Activated B cell treated with CpG ODN at 0.5 μM for 24 hours (primary cell): ENCODE measurements at regions not wholly inside any gene's neighbourhood (a gene's known extent, or its start where the extent isn't known, plus 50 kb on each side); places are given as distances from the start of the nearest gene placed in this dataset.

ENCODE experiments used
- ATAC-seq: fragments of 200-7000 bp; cut with Tn5 transposase; one replicate; pipeline ENCODE4 v1.10.0; 2021; ENCODE audit warnings: low read depth, mild to moderate bottlenecking, moderate library complexity
- CTCF ChIA-PET: fragments of 350-600 bp; sonication (Branson Sonifier 250); formaldehyde crosslinking; loops from one replicate; lab custom pipeline; 2021; ENCODE audit warnings: antibody characterized with exemption; lab: Charles Lee
- POLR2A ChIA-PET: fragments of 350-600 bp; sonication (Branson Sonifier 250); formaldehyde crosslinking; loops from one replicate; lab custom pipeline; 2021; ENCODE audit warnings: antibody characterized with exemption; lab: Charles Lee
- DNase-seq: peaks from one replicate; pipeline ENCODE4 v3.0.0; 2022
- H3K27ac Mint-ChIP-seq: one replicate; pipeline ENCODE4 v1.8.0; 2020; ENCODE audit warnings: mixed read lengths
- H3K27me3 Mint-ChIP-seq: one replicate; pipeline ENCODE4 v1.8.0; 2021; ENCODE audit warnings: mixed read lengths
- H3K36me3 Mint-ChIP-seq: one replicate; pipeline ENCODE4 v1.8.0; 2021; ENCODE audit warnings: low read depth, mixed read lengths
- H3K4me1 Mint-ChIP-seq: one replicate; pipeline ENCODE4 v1.8.0; 2021; ENCODE audit warnings: mixed read lengths
- H3K4me3 Mint-ChIP-seq: one replicate; pipeline ENCODE4 v1.8.0; 2020; ENCODE audit warnings: mild to moderate bottlenecking, mixed read lengths
- H3K9me3 Mint-ChIP-seq: one replicate; pipeline ENCODE4 v1.8.0; 2020; ENCODE audit warnings: mixed read lengths
- intact Hi-C: fragments of 100-400 bp; cut with micrococcal nuclease; formaldehyde crosslinking; loops from one replicate; pipeline ENCODE4 v1.15.1; 2024
- TF ChIP-seq, protein P1 (sequence below): fragments of 200-600 bp; IDR thresholded peaks from one replicate; pipeline ENCODE4 v1.8.0; 2022; ENCODE audit warnings: antibody characterized with exemption, mild to moderate bottlenecking

DNA sequence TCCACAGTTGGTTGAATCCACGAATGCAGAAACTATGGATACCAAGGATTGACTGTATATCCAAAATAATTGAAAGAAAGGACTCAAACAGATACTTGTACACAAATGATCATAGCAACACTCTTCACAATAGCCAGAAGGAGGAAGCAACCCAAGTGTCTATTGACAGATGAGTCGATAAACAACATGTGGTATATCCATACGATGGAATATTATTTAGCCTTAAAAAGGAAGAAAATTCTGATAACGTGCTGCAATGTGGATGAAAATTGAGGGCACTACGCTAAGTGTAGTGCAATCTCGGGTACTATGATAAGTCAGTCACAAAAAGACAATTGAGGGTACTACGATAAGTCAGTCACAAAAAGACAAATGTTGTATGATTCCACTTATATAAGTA, 83.6 kb upstream of the CPEB4 start:
- DNase-seq: no peak

DNA sequence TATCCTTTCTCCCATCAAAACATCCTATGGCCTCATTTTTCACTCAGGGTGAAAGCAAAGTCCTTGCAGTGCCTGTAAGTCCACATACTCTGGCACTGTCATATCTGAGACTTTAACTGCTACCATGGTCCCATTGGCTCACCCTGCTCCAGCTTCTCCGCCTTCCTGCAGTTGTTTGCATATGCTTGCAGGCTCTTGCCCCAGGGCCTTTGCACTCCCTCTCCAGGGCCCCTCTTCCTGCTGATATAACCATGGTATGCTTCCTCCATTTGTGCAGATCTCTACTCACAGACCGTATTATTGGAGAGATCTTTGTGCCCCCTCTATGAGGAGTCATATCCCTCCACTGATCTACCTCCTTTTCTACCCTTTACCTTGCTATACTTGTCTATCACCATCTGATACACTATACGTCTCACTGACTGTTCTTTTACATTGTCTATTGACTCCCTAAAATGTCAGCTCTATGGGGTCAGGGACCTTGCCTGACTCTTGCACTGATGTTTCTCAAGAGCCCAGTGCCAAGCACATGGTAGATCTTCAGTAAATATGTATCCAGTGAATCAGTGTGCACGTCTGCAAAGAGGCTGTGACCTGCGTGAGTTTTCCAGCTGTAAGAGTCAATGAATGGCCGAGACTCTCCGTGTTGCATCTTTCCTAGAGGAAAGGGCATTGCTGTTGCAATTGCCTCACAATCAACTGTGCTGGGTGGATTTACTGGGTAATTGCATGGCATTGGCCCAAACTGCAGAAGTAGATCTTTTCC, 81.7 kb upstream of the CPEB4 start:
- TF ChIP-seq, protein P1, sequence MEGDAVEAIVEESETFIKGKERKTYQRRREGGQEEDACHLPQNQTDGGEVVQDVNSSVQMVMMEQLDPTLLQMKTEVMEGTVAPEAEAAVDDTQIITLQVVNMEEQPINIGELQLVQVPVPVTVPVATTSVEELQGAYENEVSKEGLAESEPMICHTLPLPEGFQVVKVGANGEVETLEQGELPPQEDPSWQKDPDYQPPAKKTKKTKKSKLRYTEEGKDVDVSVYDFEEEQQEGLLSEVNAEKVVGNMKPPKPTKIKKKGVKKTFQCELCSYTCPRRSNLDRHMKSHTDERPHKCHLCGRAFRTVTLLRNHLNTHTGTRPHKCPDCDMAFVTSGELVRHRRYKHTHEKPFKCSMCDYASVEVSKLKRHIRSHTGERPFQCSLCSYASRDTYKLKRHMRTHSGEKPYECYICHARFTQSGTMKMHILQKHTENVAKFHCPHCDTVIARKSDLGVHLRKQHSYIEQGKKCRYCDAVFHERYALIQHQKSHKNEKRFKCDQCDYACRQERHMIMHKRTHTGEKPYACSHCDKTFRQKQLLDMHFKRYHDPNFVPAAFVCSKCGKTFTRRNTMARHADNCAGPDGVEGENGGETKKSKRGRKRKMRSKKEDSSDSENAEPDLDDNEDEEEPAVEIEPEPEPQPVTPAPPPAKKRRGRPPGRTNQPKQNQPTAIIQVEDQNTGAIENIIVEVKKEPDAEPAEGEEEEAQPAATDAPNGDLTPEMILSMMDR: no peak
- ChIA-PET POLR2A (no interaction called here), CTCF (no interaction called here)
- intact Hi-C loops: loop anchor here (5.0 kb wide), 1 partner anchor 46 kb away; no protein-coding TSS in a partner anchor
- no peak overlapping the region for H3K4me3 Mint-ChIP-seq
- H3K4me1 Mint-ChIP-seq: no peaks in the 10 kb centered on the region
- peaks cover 7% of the 10 kb centered on the region for H3K9me3 Mint-ChIP-seq
- no peak overlapping the region for H3K27ac Mint-ChIP-seq
- no peak for ATAC-seq
- no peaks in the 10 kb centered on the region for H3K36me3 Mint-ChIP-seq
- no peak for DNase-seq
- no peaks in the 10 kb centered on the region for H3K27me3 Mint-ChIP-seq

More for the DNA sequence above, 83.6 kb upstream of the CPEB4 start:
- Mint-ChIP-seq H3K9me3 (peaks cover 5% of the 10 kb centered on the region), H3K27ac (no peak overlapping the region), H3K36me3 (no peaks in the 10 kb centered on the region), H3K4me3 (no peak overlapping the region), H3K4me1 (no peaks in the 10 kb centered on the region), H3K27me3 (no peaks in the 10 kb centered on the region)
- ChIA-PET POLR2A (no interaction called here), CTCF (no interaction called here)
- intact Hi-C loops: no loop called here
- TF ChIP-seq, protein P1: no peak
- no peak for ATAC-seq

DNA sequence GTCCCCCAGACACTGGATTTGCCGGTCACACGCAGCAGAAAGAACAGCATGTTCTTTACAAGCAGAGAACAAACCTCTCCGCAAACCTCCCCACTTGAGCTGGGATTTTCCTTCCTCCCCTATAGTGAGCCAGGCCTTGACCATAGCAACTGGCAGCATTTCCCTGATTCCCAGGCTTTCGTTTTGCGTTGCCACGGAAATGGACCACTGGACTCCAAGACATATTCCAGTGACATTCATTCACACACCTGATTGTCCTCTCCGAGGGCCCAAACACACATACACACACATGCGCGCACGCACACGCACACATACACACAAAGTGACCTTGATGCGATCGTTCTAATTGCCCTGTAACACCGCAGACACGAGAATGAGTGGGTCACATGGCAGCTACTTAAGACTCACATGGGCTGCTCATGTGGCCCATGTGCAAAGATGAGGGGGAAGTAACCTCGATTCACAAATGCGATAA, 80.9 kb upstream of the CPEB4 start:
- TF ChIP-seq, protein P1: no peak
- DNase-seq (no peak), ATAC-seq (no peak)
- Mint-ChIP-seq H3K4me3 (no peak overlapping the region), H3K36me3 (no peaks in the 10 kb centered on the region), H3K27ac (no peak overlapping the region), H3K27me3 (no peaks in the 10 kb centered on the region), H3K4me1 (no peaks in the 10 kb centered on the region), H3K9me3 (peaks cover 7% of the 10 kb centered on the region)
- intact Hi-C loops: loop anchor here (5.0 kb wide), 1 partner anchor 45 kb away; no protein-coding TSS in a partner anchor
- ChIA-PET POLR2A (interaction anchor here (0.9 kb wide), 1 partner anchor 14 kb away, joined by 3 read pairs; no protein-coding TSS in a partner anchor), CTCF (no interaction called here)

DNA sequence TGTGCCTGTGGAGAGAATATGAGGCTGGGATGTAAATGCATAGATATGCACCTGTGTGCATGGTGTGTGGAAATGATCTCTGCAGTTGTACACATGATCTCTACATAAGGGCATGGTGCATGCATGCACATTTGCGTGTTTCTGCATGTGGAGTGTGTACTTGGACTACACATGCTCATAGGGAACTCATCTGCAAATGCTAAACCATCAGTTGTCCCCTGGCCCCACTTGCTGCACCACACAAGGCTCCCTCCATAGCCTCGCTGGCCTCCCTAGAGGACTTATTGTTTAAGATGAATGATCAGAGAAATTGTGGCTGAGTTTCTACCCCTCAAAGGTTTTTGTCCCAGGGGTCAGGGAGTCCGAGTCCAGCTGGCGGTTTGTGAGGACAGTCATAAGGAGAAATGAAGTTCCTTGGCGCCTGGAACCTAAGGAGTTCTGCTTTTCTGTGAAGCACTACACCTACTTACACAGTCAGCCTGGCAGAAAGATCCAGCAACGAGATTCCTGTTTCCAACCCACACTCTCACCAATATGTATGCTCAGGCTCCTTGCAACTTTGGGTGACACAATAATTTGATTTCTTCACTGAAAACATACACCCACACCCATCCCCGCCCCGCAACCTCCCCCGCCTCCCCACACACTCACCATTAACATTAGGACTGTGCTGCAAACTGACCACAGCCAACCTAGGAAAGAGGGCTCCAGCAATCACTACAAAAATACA, 79.9 kb upstream of the CPEB4 start:
- ChIA-PET POLR2A (interaction anchor here (0.9 kb wide), 1 partner anchor 13 kb away, joined by 3 read pairs; no protein-coding TSS in a partner anchor), CTCF (no interaction called here)
- Mint-ChIP-seq H3K4me3 (no peak overlapping the region), H3K9me3 (peaks cover 7% of the 10 kb centered on the region), H3K4me1 (peaks cover 9% of the 10 kb centered on the region), H3K27me3 (no peaks in the 10 kb centered on the region), H3K27ac (no peak overlapping the region), H3K36me3 (no peaks in the 10 kb centered on the region)
- ATAC-seq: no peak
- no peak for DNase-seq
- intact Hi-C loops: loop anchor here (5.0 kb wide), 1 partner anchor 44 kb away; no protein-coding TSS in a partner anchor
- TF ChIP-seq, protein P1: no peak

DNA sequence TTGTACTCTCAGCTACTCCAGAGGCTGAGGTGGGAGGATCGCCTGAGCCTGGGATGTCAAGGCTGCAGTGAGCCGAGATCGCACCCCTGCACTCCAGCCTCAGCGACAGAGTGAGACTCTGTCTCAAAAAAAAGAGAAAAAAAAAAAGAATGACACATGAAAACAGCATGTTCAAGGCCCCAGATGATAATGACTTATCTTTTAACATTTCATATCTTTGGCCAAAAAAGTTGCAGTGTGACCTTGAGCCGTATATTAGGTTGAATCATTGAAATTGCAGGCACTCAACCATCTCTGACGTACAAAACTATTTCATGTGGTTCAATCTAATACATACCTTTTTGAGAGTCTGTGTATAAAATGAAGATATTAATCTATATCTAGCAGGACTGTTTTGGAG, 79.1 kb upstream of the CPEB4 start:
- Mint-ChIP-seq H3K27me3 (no peaks in the 10 kb centered on the region), H3K27ac (no peak overlapping the region), H3K36me3 (no peaks in the 10 kb centered on the region), H3K4me1 (peaks cover 17% of the 10 kb centered on the region), H3K4me3 (no peak overlapping the region), H3K9me3 (peaks cover 7% of the 10 kb centered on the region)
- intact Hi-C loops: loop anchor here (5.0 kb wide), 1 partner anchor 43 kb away; no protein-coding TSS in a partner anchor
- DNase-seq (no peak), ATAC-seq (no peak)
- POLR2A ChIA-PET: no interaction called here
- TF ChIP-seq, protein P1: no peak
- CTCF ChIA-PET: no interaction called here
